ENCODE measurements at regions not wholly inside any gene's neighbourhood (a gene's known extent, or its start where the extent isn't known, plus 50 kb on each side); places are given as distances from the start of the nearest gene placed in this dataset.

- TF ChIP-seq CREB1 (IDR thresholded peaks at IDR 0.05; ENCODE audit: low read depth) (no peak), EGR1 (IDR thresholded peaks at IDR 0.05) (no peak), CEBPB (IDR thresholded peaks at IDR 0.05) (no peak), EP300 (IDR thresholded peaks at IDR 0.05; ENCODE audit: borderline replicate concordance) (no peak), TEAD4 (IDR thresholded peaks at IDR 0.05) (no peak), ZBTB7A (IDR thresholded peaks at IDR 0.05; ENCODE audit: low read depth) (no peak)
Measured at GRCh38 chr2:207256476-207257207, 90.9 kb upstream of the KLF7 start.

DNA sequence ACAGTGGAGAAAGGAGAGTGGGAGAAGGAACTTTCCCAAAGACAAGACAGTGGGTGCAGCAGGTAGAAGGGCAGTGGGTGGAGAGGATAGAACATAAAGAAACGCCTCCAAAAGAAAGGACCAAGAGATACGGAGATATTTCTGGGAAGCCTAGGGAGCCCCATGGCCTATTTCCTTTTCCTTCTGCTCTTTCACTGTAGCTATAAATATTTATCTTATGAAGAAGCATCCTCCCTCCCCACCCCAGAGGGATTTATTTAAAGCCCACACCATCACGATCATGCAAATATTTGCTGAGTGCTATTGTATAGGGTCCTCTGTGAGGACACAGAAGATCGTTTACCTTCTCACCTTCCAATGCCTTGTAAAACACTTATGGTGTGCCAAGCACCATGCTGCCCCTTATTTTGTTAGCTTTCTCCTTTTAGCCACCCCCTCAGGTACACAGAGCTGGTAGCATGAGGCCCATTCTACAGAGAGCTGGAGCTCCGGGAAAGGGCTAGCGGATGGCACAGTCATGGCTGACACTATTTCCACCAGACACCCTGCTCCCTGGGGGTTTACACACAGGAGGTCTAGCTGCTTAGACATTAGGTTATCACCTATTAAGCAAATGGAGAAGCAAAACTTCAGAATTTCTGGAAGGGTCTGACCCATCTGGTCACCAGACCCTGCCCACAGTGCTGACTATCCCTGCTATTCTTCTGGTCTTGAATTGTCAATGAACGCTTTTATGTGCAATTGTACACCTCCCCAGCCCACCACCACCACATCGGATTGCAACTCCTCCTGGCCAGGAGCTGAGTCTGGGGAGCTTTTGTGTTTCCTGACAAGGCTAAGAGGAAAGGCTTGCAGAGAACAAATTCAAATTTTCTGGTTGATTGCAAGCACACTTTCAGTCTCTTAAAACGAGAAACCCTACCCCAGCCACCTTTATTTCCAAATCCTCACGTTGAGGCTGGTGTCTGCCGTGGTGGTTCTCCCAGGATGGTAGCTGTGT lies 91.8 kb upstream of the KLF7 start:
- TF ChIP-seq NFIC (IDR thresholded peaks at IDR 0.05), result no peak
- TF ChIP-seq RAD21 (IDR thresholded peaks at IDR 0.05; ENCODE audit: low read depth), result no peak
- TF ChIP-seq EGR1 (IDR thresholded peaks at IDR 0.05), result no peak
- no peak for TF ChIP-seq TCF12 (IDR thresholded peaks at IDR 0.05; ENCODE audit: low read depth)
- no peak for TF ChIP-seq MAX (IDR thresholded peaks at IDR 0.05)
- TF ChIP-seq FOXM1 (IDR thresholded peaks at IDR 0.05; ENCODE audit: borderline replicate concordance, low read depth), result no peak
- TF ChIP-seq TEAD4 (IDR thresholded peaks at IDR 0.05), result no peak
- TF ChIP-seq EP300 (IDR thresholded peaks at IDR 0.05; ENCODE audit: borderline replicate concordance), result no peak
- TF ChIP-seq YY1 (IDR thresholded peaks at IDR 0.05; ENCODE audit: low read depth), result no peak
- TF ChIP-seq ZBTB7A (IDR thresholded peaks at IDR 0.05; ENCODE audit: low read depth), result no peak
- TF ChIP-seq, protein P1, sequence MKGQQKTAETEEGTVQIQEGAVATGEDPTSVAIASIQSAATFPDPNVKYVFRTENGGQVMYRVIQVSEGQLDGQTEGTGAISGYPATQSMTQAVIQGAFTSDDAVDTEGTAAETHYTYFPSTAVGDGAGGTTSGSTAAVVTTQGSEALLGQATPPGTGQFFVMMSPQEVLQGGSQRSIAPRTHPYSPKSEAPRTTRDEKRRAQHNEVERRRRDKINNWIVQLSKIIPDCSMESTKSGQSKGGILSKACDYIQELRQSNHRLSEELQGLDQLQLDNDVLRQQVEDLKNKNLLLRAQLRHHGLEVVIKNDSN (IDR thresholded peaks at IDR 0.05), result no peak
- TF ChIP-seq CREB1 (IDR thresholded peaks at IDR 0.05; ENCODE audit: low read depth), result no peak
- TF ChIP-seq TAF1 (IDR thresholded peaks at IDR 0.05; ENCODE audit: low read depth), result no peak
- no peak for TF ChIP-seq REST (IDR thresholded peaks at IDR 0.05; ENCODE audit: low read depth)
- TF ChIP-seq CEBPB (IDR thresholded peaks at IDR 0.05), result no peak

GRCh38 chr2:207258263-207258991 lies 92.7 kb upstream of the KLF7 start:
- TF ChIP-seq TCF12 (IDR thresholded peaks at IDR 0.05; ENCODE audit: low read depth) (no peak), NFIC (IDR thresholded peaks at IDR 0.05) (no peak), RAD21 (IDR thresholded peaks at IDR 0.05; ENCODE audit: low read depth) (no peak), REST (IDR thresholded peaks at IDR 0.05; ENCODE audit: low read depth) (no peak)

- no peak for TF ChIP-seq RAD21 (IDR thresholded peaks at IDR 0.05; ENCODE audit: low read depth)
- TF ChIP-seq FOXM1 (IDR thresholded peaks at IDR 0.05; ENCODE audit: borderline replicate concordance, low read depth), result no peak
- no peak for TF ChIP-seq CREB1 (IDR thresholded peaks at IDR 0.05; ENCODE audit: low read depth)
- no peak for TF ChIP-seq CEBPB (IDR thresholded peaks at IDR 0.05)
- TF ChIP-seq, protein P1 (IDR thresholded peaks at IDR 0.05), result no peak
- TF ChIP-seq EGR1 (IDR thresholded peaks at IDR 0.05), result no peak
- no peak for TF ChIP-seq MAX (IDR thresholded peaks at IDR 0.05)
- no peak for TF ChIP-seq TCF12 (IDR thresholded peaks at IDR 0.05; ENCODE audit: low read depth)
- no peak for TF ChIP-seq EP300 (IDR thresholded peaks at IDR 0.05; ENCODE audit: borderline replicate concordance)
- no peak for TF ChIP-seq YY1 (IDR thresholded peaks at IDR 0.05; ENCODE audit: low read depth)
- no peak for TF ChIP-seq TAF1 (IDR thresholded peaks at IDR 0.05; ENCODE audit: low read depth)
- TF ChIP-seq REST (IDR thresholded peaks at IDR 0.05; ENCODE audit: low read depth), result no peak
- TF ChIP-seq TEAD4 (IDR thresholded peaks at IDR 0.05), result no peak
- no peak for TF ChIP-seq ZBTB7A (IDR thresholded peaks at IDR 0.05; ENCODE audit: low read depth)
- no peak for TF ChIP-seq NFIC (IDR thresholded peaks at IDR 0.05)
Measured at GRCh38 chr2:207260021-207260420, 94.3 kb upstream of the KLF7 start.

All from Ishikawa (cell line).